ENCODE measurements at regions not wholly inside any gene's neighbourhood (a gene's known extent, or its start where the extent isn't known, plus 50 kb on each side); places are given as distances from the start of the nearest gene placed in this dataset.

DNA sequence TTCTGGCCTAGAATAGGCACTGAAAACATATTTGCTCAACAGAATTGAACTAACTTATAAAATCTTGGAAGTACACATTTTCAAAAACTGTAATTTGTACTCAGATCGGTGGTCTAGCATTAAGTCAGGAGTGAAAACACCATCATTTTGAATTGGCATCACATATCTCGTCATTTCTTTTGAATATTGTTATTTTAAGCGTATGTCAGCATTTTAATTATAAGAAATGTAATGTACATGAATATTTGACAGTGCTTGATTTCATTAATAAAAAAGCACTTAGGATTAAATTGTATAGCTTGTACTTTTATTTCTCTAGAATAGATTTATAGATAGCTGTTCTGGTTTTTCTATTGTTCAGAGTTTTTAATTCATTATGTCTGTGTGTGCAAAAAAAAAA lies 892.2 kb downstream of the BCL11B start:
- no peaks in the 10 kb centered on the region for H3K27me3 ChIP-seq (ENCODE audit: control insufficient read depth, insufficient read depth, low read length)
- intact Hi-C loops (cut with DNase I): no loop called here
- no peaks in the 10 kb centered on the region for H3K9me3 ChIP-seq (ENCODE audit: control insufficient read depth in 2 of 3, insufficient read depth in 1 of 3, low read length in 3 of 3)
- H3K9ac ChIP-seq (ENCODE audit: low read length in 3 of 3): no peak overlapping the region
- TF ChIP-seq, protein P1, sequence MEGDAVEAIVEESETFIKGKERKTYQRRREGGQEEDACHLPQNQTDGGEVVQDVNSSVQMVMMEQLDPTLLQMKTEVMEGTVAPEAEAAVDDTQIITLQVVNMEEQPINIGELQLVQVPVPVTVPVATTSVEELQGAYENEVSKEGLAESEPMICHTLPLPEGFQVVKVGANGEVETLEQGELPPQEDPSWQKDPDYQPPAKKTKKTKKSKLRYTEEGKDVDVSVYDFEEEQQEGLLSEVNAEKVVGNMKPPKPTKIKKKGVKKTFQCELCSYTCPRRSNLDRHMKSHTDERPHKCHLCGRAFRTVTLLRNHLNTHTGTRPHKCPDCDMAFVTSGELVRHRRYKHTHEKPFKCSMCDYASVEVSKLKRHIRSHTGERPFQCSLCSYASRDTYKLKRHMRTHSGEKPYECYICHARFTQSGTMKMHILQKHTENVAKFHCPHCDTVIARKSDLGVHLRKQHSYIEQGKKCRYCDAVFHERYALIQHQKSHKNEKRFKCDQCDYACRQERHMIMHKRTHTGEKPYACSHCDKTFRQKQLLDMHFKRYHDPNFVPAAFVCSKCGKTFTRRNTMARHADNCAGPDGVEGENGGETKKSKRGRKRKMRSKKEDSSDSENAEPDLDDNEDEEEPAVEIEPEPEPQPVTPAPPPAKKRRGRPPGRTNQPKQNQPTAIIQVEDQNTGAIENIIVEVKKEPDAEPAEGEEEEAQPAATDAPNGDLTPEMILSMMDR (IDR thresholded peaks at IDR 0.05; ENCODE audit: borderline replicate concordance, extremely low read depth, insufficient read depth): no peak
- H3K27ac ChIP-seq (ENCODE audit: low read depth in 2 of 2, low read length in 2 of 2): no peak overlapping the region
- DNase-seq (no peak), FAIRE-seq (no peak)
- H3K4me3 ChIP-seq (ENCODE audit: low read length in 3 of 3): no peak overlapping the region
- H3K4me1 ChIP-seq (ENCODE audit: control insufficient read depth in 2 of 3, insufficient read depth in 2 of 3, low read depth in 1 of 3, low read length in 3 of 3): no peaks in the 10 kb centered on the region
- H3K36me3 ChIP-seq (ENCODE audit: control insufficient read depth in 2 of 3, insufficient read depth in 3 of 3, low read length in 3 of 3): no peaks in the 10 kb centered on the region

DNA sequence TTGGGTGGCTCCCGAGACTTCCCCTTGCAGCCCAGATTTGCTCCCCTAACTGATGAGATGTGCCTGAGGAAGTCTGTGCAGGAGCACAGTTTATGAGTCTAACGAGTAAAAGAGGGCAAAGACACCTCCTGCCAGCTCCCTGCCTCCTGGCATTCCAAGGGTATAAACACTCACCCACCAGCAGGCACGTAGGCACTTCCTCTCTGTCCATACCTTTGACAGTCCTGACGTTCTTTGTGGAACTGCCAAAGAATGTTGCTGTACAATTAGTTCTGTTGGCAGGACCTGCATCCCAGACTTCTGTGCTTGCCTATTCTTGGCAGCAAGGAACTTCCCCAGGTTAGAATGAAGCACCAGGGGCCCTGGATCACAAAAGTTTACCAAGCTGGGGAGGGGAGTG lies 889.3 kb downstream of the BCL11B start:
- intact Hi-C loops (cut with DNase I): no loop called here
- no peaks in the 10 kb centered on the region for H3K36me3 ChIP-seq (ENCODE audit: control insufficient read depth in 2 of 3, insufficient read depth in 3 of 3, low read length in 3 of 3)
- DNase-seq (no peak), FAIRE-seq (no peak)
- H3K4me1 ChIP-seq (ENCODE audit: control insufficient read depth in 2 of 3, insufficient read depth in 2 of 3, low read depth in 1 of 3, low read length in 3 of 3): no peaks in the 10 kb centered on the region
- no peaks in the 10 kb centered on the region for H3K9me3 ChIP-seq (ENCODE audit: control insufficient read depth in 2 of 3, insufficient read depth in 1 of 3, low read length in 3 of 3)
- no peak overlapping the region for H3K4me3 ChIP-seq (ENCODE audit: low read length in 3 of 3)
- H3K9ac ChIP-seq (ENCODE audit: low read length in 3 of 3): no peak overlapping the region
- TF ChIP-seq, protein P1 (IDR thresholded peaks at IDR 0.05; ENCODE audit: borderline replicate concordance, extremely low read depth, insufficient read depth): no peak
- no peak overlapping the region for H3K27ac ChIP-seq (ENCODE audit: low read depth in 2 of 2, low read length in 2 of 2)
- no peaks in the 10 kb centered on the region for H3K27me3 ChIP-seq (ENCODE audit: control insufficient read depth, insufficient read depth, low read length)

DNA sequence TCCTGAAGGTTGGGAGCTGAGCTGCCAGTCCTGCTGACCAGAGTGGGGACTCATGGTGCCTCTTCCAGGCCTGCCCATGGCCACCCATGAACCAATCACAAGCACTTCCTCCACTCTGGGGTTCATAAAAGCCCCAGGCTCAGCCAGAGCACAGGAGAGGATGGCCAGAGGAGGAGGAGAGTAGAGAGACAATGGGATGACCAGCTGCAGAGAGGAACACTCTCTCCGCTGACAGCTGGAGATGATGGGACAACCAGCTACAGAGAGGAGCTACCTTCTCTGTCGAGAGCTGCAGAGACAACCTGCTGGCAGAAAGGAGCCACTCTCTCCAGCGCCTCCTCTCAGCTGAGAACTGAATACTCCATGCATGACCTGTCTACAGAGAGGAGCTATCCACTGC lies 886.1 kb downstream of the BCL11B start:
- no peaks in the 10 kb centered on the region for H3K4me1 ChIP-seq (ENCODE audit: control insufficient read depth in 2 of 3, insufficient read depth in 2 of 3, low read depth in 1 of 3, low read length in 3 of 3)
- TF ChIP-seq, protein P1 (IDR thresholded peaks at IDR 0.05; ENCODE audit: borderline replicate concordance, extremely low read depth, insufficient read depth): no peak
- no peak overlapping the region for H3K4me3 ChIP-seq (ENCODE audit: low read length in 3 of 3)
- no peaks in the 10 kb centered on the region for H3K9me3 ChIP-seq (ENCODE audit: control insufficient read depth in 2 of 3, insufficient read depth in 1 of 3, low read length in 3 of 3)
- intact Hi-C loops (cut with DNase I): no loop called here
- H3K27ac ChIP-seq (ENCODE audit: low read depth in 2 of 2, low read length in 2 of 2): no peak overlapping the region
- FAIRE-seq: no peak
- H3K9ac ChIP-seq (ENCODE audit: low read length in 3 of 3): no peak overlapping the region
- no peaks in the 10 kb centered on the region for H3K36me3 ChIP-seq (ENCODE audit: control insufficient read depth in 2 of 3, insufficient read depth in 3 of 3, low read length in 3 of 3)
- H3K27me3 ChIP-seq (ENCODE audit: control insufficient read depth, insufficient read depth, low read length): no peaks in the 10 kb centered on the region
- DNase-seq: no peak

DNA sequence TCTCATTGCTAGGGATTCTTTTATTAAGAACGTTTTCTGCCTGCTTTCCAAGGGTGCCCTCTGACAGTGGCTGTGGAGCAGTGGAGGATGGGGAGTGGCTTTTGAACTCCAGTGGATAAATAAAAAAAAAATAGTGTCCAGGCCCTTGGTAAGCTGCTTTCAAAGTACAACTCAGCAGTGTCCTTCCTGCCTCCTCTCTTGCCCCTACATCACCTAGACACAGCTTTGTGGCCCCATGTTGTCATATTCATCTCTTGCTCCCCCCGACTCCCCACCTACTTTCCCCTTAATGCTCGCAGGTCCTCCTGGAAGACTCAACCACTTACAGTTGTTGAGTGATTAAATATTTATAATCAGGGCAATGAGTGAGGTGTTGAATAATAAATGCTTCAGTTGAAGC lies 880.9 kb downstream of the BCL11B start:
- Histone ChIP-seq H3K27me3 (ENCODE audit: control insufficient read depth, insufficient read depth, low read length) (no peaks in the 10 kb centered on the region), H3K27ac (ENCODE audit: low read depth in 2 of 2, low read length in 2 of 2) (no peak overlapping the region), H3K9me3 (ENCODE audit: control insufficient read depth in 2 of 3, insufficient read depth in 1 of 3, low read length in 3 of 3) (no peaks in the 10 kb centered on the region), H3K4me3 (ENCODE audit: low read length in 3 of 3) (no peak overlapping the region), H3K4me1 (ENCODE audit: control insufficient read depth in 2 of 3, insufficient read depth in 2 of 3, low read depth in 1 of 3, low read length in 3 of 3) (no peaks in the 10 kb centered on the region), H3K36me3 (ENCODE audit: control insufficient read depth in 2 of 3, insufficient read depth in 3 of 3, low read length in 3 of 3) (no peaks in the 10 kb centered on the region), H3K9ac (ENCODE audit: low read length in 3 of 3) (no peak overlapping the region)
- DNase-seq (no peak), FAIRE-seq (no peak)
- TF ChIP-seq, protein P1 (IDR thresholded peaks at IDR 0.05; ENCODE audit: borderline replicate concordance, extremely low read depth, insufficient read depth): no peak
- intact Hi-C loops (cut with DNase I): no loop called here

All from kidney (tissue), 13 donors.